ENCODE measurements at regions not wholly inside any gene's neighbourhood (a gene's known extent, or its start where the extent isn't known, plus 50 kb on each side); places are given as distances from the start of the nearest gene placed in this dataset.

- peaks cover 16% of the 10 kb centered on the region for H3K9me3 Mint-ChIP-seq
- H3K36me3 Mint-ChIP-seq (ENCODE audit: low read depth): peaks cover 8% of the 10 kb centered on the region
- DNase-seq (ENCODE audit: low read depth, low spot score): no peak
- no peak for TF ChIP-seq CTCF (conservative IDR thresholded peaks at IDR 0.05)
- no peak overlapping the region for H3K27ac Mint-ChIP-seq (ENCODE audit: unreplicated experiment)
- no peaks in the 10 kb centered on the region for H3K4me1 Mint-ChIP-seq
- H3K27me3 Mint-ChIP-seq (ENCODE audit: low read depth): no peaks in the 10 kb centered on the region
- H3K4me3 Mint-ChIP-seq: no peak overlapping the region
Observed at GRCh38 chr2:149789549-149789948, 202.0 kb upstream of the MMADHC start.

GRCh38 chr2:149787206-149787605, 199.6 kb upstream of the MMADHC start:
- Mint-ChIP-seq H3K9me3 (peaks cover 11% of the 10 kb centered on the region), H3K27me3 (ENCODE audit: low read depth) (no peaks in the 10 kb centered on the region), H3K4me3 (no peak overlapping the region), H3K4me1 (no peaks in the 10 kb centered on the region), H3K36me3 (ENCODE audit: low read depth) (peaks cover 3% of the 10 kb centered on the region), H3K27ac (ENCODE audit: unreplicated experiment) (no peak overlapping the region)
- DNase-seq (ENCODE audit: low read depth, low spot score): no peak
- no peak for TF ChIP-seq CTCF (conservative IDR thresholded peaks at IDR 0.05)

GRCh38 chr2:149783284-149783683, 195.7 kb upstream of the MMADHC start:
- H3K27ac Mint-ChIP-seq (ENCODE audit: unreplicated experiment): no peak overlapping the region
- H3K4me1 Mint-ChIP-seq: no peaks in the 10 kb centered on the region
- TF ChIP-seq CTCF (conservative IDR thresholded peaks at IDR 0.05): no peak
- no peak overlapping the region for H3K4me3 Mint-ChIP-seq
- H3K9me3 Mint-ChIP-seq: peaks cover 18% of the 10 kb centered on the region
- no peaks in the 10 kb centered on the region for H3K27me3 Mint-ChIP-seq (ENCODE audit: low read depth)
- peaks cover 3% of the 10 kb centered on the region for H3K36me3 Mint-ChIP-seq (ENCODE audit: low read depth)
- DNase-seq (ENCODE audit: low read depth, low spot score): no peak

GRCh38 chr2:149782572-149782971, 195.0 kb upstream of the MMADHC start:
- H3K9me3 Mint-ChIP-seq: peaks cover 18% of the 10 kb centered on the region
- H3K4me3 Mint-ChIP-seq: no peak overlapping the region
- no peak for DNase-seq (ENCODE audit: low read depth, low spot score)
- H3K27ac Mint-ChIP-seq (ENCODE audit: unreplicated experiment): no peak overlapping the region
- H3K27me3 Mint-ChIP-seq (ENCODE audit: low read depth): no peaks in the 10 kb centered on the region
- TF ChIP-seq CTCF (conservative IDR thresholded peaks at IDR 0.05): no peak
- no peaks in the 10 kb centered on the region for H3K4me1 Mint-ChIP-seq
- no peaks in the 10 kb centered on the region for H3K36me3 Mint-ChIP-seq (ENCODE audit: low read depth)

GRCh38 chr2:149781263-149781808, 193.8 kb upstream of the MMADHC start:
- H3K4me1 Mint-ChIP-seq: no peaks in the 10 kb centered on the region
- DNase-seq (ENCODE audit: low read depth, low spot score): no peak
- peaks cover 14% of the 10 kb centered on the region for H3K9me3 Mint-ChIP-seq
- H3K36me3 Mint-ChIP-seq (ENCODE audit: low read depth): no peaks in the 10 kb centered on the region
- H3K27ac Mint-ChIP-seq (ENCODE audit: unreplicated experiment): no peak overlapping the region
- no peak overlapping the region for H3K4me3 Mint-ChIP-seq
- H3K27me3 Mint-ChIP-seq (ENCODE audit: low read depth): no peaks in the 10 kb centered on the region
- no peak for TF ChIP-seq CTCF (conservative IDR thresholded peaks at IDR 0.05)

- no peaks in the 10 kb centered on the region for H3K27me3 Mint-ChIP-seq (ENCODE audit: low read depth)
- no peaks in the 10 kb centered on the region for H3K36me3 Mint-ChIP-seq (ENCODE audit: low read depth)
- no peak for DNase-seq (ENCODE audit: low read depth, low spot score)
- no peaks in the 10 kb centered on the region for H3K4me1 Mint-ChIP-seq
- H3K4me3 Mint-ChIP-seq: no peak overlapping the region
- peaks cover 3% of the 10 kb centered on the region for H3K9me3 Mint-ChIP-seq
- no peak overlapping the region for H3K27ac Mint-ChIP-seq (ENCODE audit: unreplicated experiment)
- TF ChIP-seq CTCF (conservative IDR thresholded peaks at IDR 0.05): no peak
Observed at GRCh38 chr2:149773006-149773405, 185.4 kb upstream of the MMADHC start.
